Bronchial epithelial cell (primary cell): ENCODE measurements at regions not wholly inside any gene's neighbourhood (a gene's known extent, or its start where the extent isn't known, plus 50 kb on each side); places are given as distances from the start of the nearest gene placed in this dataset.

ENCODE experiments used
- DNase-seq: peaks from one replicate; pipeline ENCODE4 v3.0.0-alpha.2; 2010; ENCODE audit warnings: low read depth
- FAIRE-seq: peaks from 2 replicates; lab custom pipeline; 2011; peaks lifted over from hg19 to GRCh38; lab: Jason Lieb, UNC
- H3K27me3 ChIP-seq: 2 replicates; pipeline ENCODE4 v1.5.1; 2011; ENCODE audit warnings: low read length; ENCODE audit not compliant: control insufficient read depth, insufficient read depth
- H3K36me3 ChIP-seq: 2 replicates; pipeline ENCODE4 v1.5.1; 2011; ENCODE audit warnings: low read length; ENCODE audit not compliant: control insufficient read depth, insufficient read depth
- H3K4me3 ChIP-seq: 2 replicates; pipeline ENCODE4 v1.5.1; 2011; ENCODE audit warnings: mild to moderate bottlenecking, low read depth, low read length, control low read depth
- CTCF ChIP-seq: IDR thresholded peaks from 2 replicates; pipeline ENCODE4 v1.5.1; 2011; ENCODE audit warnings: mild to moderate bottlenecking, moderate library complexity, low read length, control low read depth, inconsistent platforms; ENCODE audit not compliant: insufficient read depth, severe bottlenecking

- peaks cover under 1% of the 10 kb centered on the region for H3K27me3 ChIP-seq
- no peaks in the 10 kb centered on the region for H3K36me3 ChIP-seq
- FAIRE-seq (no peak), DNase-seq (no peak)
- H3K4me3 ChIP-seq = no peak overlapping the region
- TF ChIP-seq CTCF = no peak
These were observed 145.8 kb downstream of the BARX1 start for GRCh38 chr9:93809204-93809940.

GRCh38 chr9:93808115-93809029 lies 146.8 kb downstream of the BARX1 start:
- Histone ChIP-seq H3K27me3 (no peaks in the 10 kb centered on the region), H3K36me3 (no peaks in the 10 kb centered on the region), H3K4me3 (no peak overlapping the region)
- no peak for DNase-seq
- TF ChIP-seq CTCF = no peak
- no peak for FAIRE-seq

GRCh38 chr9:93807166-93808074 lies 147.7 kb downstream of the BARX1 start:
- FAIRE-seq = no peak
- TF ChIP-seq CTCF = no peak

GRCh38 chr9:93801581-93802284 lies 153.4 kb downstream of the BARX1 start:
- no peak overlapping the region for H3K4me3 ChIP-seq
- no peaks in the 10 kb centered on the region for H3K36me3 ChIP-seq
- H3K27me3 ChIP-seq = no peaks in the 10 kb centered on the region
- TF ChIP-seq CTCF = no peak
- no peak for FAIRE-seq
- no peak for DNase-seq

More at GRCh38 chr9:93807166-93808074, 147.7 kb downstream of the BARX1 start:
- no peak for DNase-seq
- H3K36me3 ChIP-seq = no peaks in the 10 kb centered on the region
- H3K4me3 ChIP-seq = no peak overlapping the region
- no peaks in the 10 kb centered on the region for H3K27me3 ChIP-seq

GRCh38 chr9:93801120-93801519 lies 154.0 kb downstream of the BARX1 start:
- H3K36me3 ChIP-seq = no peaks in the 10 kb centered on the region
- no peak for DNase-seq
- no peak for FAIRE-seq
- H3K27me3 ChIP-seq = no peaks in the 10 kb centered on the region
- no peak overlapping the region for H3K4me3 ChIP-seq
- TF ChIP-seq CTCF = no peak
